ENCODE measurements at regions not wholly inside any gene's neighbourhood (a gene's known extent, or its start where the extent isn't known, plus 50 kb on each side); places are given as distances from the start of the nearest gene placed in this dataset.
"Not testable (repeated sequence)": the region's sequence is repeated elsewhere in the genome, so short reads cannot be mapped to it uniquely, and the experiment has no call there.

DNA sequence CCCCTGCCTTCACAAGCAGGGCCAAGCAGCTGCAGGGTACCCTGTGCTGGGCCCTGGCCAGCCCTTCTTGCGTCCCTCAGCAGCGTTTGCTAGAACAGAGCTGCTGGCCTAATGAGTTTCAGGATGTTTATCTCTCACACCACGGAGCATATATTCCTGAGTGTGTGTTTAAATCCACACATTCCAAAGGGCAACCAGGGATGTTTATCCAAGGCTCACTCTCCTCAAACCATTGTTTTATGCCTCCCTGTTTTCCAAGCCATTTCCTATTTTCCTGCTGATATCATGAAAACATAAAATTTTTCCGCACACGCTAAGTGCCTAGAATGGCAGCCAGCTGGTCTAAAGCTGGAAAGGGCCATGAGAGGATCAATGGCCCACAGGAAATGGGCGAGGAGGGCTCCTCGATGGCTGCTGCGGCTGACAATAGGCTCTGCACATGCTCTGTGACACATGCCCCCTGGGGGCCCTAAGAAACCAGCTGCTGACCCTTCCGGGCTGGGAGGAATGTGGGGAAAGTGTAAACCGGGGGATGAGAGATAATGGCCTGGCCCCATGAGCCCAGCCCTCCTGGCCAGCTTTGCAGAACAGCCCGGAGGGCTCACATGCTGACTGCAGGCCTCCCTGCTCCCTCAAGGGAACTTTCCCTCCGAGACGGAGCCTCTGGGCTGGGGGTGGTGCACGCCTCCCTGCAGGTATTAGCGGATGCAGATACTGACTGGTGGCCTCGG, 194.0 kb downstream of the NDUFA10 start:
- H3K27me3 Mint-ChIP-seq (ENCODE audit: insufficient read depth, low read depth), result peaks cover 9% of the 10 kb centered on the region
- Histone ChIP-seq H3K4me1 (peaks cover 11% of the 10 kb centered on the region), H3K9ac (no peak overlapping the region)

DNA sequence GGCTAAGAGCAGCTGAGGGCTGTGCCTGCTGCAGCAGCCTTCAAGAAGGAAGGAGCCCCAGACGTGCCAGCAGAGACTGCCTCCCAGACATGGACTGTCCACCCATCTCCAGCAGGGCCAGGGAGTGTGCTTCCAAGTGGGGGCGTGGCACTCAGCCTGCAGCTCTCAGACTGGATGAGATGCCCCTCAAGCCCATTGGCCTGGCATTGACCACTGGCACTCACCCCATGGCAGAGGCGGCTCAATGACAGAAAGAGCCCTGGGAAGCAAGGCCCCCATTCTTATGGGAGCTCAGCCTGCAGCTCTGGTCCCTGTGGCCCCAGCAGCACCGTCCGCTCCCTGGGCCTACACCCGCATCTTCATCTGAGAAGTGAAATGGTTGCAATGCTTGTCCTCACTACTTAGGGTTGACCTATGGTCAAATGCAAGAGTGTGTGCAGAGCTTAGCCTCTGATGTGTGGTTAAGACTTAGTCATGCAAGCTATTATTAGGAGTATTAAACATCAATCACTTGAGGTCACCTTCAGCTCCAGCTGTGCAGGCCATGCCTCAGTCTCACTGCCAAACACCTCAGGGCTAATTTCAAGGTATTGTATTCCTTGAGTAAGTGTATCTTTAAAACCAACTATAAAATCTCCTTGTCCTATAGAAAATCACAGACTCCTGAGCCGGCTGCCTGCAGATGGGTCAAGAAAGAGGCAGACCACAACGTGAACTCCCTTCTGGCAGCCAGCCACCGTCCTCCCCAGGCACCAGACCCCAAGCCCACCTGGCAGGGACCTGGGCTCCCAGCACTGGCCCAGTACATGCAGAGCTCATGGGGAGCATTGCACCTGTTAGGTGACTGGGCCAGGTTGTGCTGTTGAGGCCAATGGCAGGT, 194.8 kb downstream of the NDUFA10 start:
- Mint-ChIP-seq H3K27me3 (ENCODE audit: insufficient read depth, low read depth) (peaks cover 9% of the 10 kb centered on the region), H3K27ac (no peak overlapping the region)
- no peak for DNase-seq (ENCODE audit: low spot score)

More for the DNA sequence above, 194.0 kb downstream of the NDUFA10 start:
- Histone ChIP-seq H3K27me3 (no peaks in the 10 kb centered on the region), H3K4me3 (no peak overlapping the region), H2AFZ (replicated peaks) (peak overlapping the region; percentile 57), H3K4me2 (peak overlapping the region; percentile 22), H3K79me2 (ENCODE audit: low read depth) (no peaks in the 10 kb centered on the region), H4K20me1 (ENCODE audit: low read depth) (no peaks in the 10 kb centered on the region), H3K27ac (no peak overlapping the region), H3K9me3 (ENCODE audit: low read depth) (no peaks in the 10 kb centered on the region), H3K36me3 (no peaks in the 10 kb centered on the region), H3F3A (ENCODE audit: low read depth) (peaks cover 6% of the 10 kb centered on the region)
- Mint-ChIP-seq H3K9me3 (peaks cover 4% of the 10 kb centered on the region), H3K4me3 (no peak overlapping the region), H3K36me3 (no peaks in the 10 kb centered on the region), H3K4me1 (peaks cover 21% of the 10 kb centered on the region), H3K27ac (no peak overlapping the region)
- DNase-seq (ENCODE audit: low spot score), result peak; percentile 68
- no peak for TF ChIP-seq EZH2phosphoT487 (IDR thresholded peaks at IDR 0.05)
- TF ChIP-seq, protein P1, sequence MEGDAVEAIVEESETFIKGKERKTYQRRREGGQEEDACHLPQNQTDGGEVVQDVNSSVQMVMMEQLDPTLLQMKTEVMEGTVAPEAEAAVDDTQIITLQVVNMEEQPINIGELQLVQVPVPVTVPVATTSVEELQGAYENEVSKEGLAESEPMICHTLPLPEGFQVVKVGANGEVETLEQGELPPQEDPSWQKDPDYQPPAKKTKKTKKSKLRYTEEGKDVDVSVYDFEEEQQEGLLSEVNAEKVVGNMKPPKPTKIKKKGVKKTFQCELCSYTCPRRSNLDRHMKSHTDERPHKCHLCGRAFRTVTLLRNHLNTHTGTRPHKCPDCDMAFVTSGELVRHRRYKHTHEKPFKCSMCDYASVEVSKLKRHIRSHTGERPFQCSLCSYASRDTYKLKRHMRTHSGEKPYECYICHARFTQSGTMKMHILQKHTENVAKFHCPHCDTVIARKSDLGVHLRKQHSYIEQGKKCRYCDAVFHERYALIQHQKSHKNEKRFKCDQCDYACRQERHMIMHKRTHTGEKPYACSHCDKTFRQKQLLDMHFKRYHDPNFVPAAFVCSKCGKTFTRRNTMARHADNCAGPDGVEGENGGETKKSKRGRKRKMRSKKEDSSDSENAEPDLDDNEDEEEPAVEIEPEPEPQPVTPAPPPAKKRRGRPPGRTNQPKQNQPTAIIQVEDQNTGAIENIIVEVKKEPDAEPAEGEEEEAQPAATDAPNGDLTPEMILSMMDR (IDR thresholded peaks at IDR 0.05), result no peak
- no peak for TF ChIP-seq EZH2 (IDR thresholded peaks at IDR 0.05)

DNA sequence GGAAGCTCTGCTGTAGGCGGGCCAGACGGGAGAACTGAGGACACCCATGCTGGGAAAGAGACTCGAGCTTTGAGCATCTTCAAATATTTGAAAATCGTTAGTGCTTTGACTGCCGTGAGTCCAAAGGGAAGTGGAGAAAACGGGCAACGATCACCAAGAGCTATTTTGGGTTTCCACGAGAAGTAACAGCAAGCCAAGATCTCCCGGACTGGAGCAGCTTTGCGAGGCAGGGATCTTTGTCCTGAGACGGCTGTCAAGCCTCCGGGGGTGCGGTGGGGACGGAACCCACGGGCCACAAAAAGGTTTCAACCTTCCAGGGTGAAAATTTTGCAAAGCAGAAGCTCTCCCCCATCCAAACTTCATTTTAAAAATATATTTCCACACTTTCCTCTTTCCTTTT, 195.8 kb downstream of the NDUFA10 start:
- H3K27ac ChIP-seq, result no peak overlapping the region

More for the DNA sequence above, 194.8 kb downstream of the NDUFA10 start:
- H3K36me3 Mint-ChIP-seq, result no peaks in the 10 kb centered on the region
- no peak overlapping the region for H3K4me3 ChIP-seq
- H3K27ac ChIP-seq, result no peak overlapping the region
- TF ChIP-seq EZH2phosphoT487 (IDR thresholded peaks at IDR 0.05) (no peak), EZH2 (IDR thresholded peaks at IDR 0.05) (no peak)
- TF ChIP-seq, protein P1 (IDR thresholded peaks at IDR 0.05), result no peak
- H3K27me3 ChIP-seq, result no peaks in the 10 kb centered on the region
- H4K20me1 ChIP-seq (ENCODE audit: low read depth), result no peaks in the 10 kb centered on the region
- peaks cover 6% of the 10 kb centered on the region for H3F3A ChIP-seq (ENCODE audit: low read depth)
- H3K36me3 ChIP-seq, result no peaks in the 10 kb centered on the region
- no peak overlapping the region for H2AFZ ChIP-seq (replicated peaks)
- no peak overlapping the region for H3K9ac ChIP-seq
- H3K4me1 ChIP-seq, result peaks cover 11% of the 10 kb centered on the region
- H3K4me3 Mint-ChIP-seq, result no peak overlapping the region
- no peak overlapping the region for H3K4me2 ChIP-seq
- H3K9me3 ChIP-seq (ENCODE audit: low read depth), result no peaks in the 10 kb centered on the region
- peaks cover 4% of the 10 kb centered on the region for H3K9me3 Mint-ChIP-seq
- peaks cover 21% of the 10 kb centered on the region for H3K4me1 Mint-ChIP-seq
- no peaks in the 10 kb centered on the region for H3K79me2 ChIP-seq (ENCODE audit: low read depth)

DNA sequence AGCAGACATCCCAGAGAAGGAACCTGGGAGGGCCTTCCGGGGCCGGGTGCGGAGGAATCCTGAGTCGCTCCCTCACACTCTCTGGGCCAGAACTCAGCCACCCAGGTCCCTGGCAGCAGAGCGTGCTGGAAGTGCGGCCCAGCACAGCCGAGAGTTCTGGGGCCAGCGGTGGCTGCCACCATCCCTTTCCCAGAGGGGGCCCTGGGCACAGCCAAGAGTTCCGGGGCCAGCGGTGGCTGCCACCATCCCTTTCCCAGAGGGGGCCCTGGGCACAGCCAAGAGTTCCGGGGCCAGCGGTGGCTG, 196.2 kb downstream of the NDUFA10 start:
- H3K4me3 ChIP-seq; H3K27me3 Mint-ChIP-seq (ENCODE audit: insufficient read depth, low read depth); DNase-seq (ENCODE audit: low spot score); H2AFZ ChIP-seq (replicated peaks); H3K27me3 ChIP-seq; H3K4me3 Mint-ChIP-seq; H3K27ac Mint-ChIP-seq; H3K27ac ChIP-seq; H3K79me2 ChIP-seq (ENCODE audit: low read depth); H3F3A ChIP-seq (ENCODE audit: low read depth); H3K9me3 Mint-ChIP-seq; H3K9me3 ChIP-seq (ENCODE audit: low read depth); H3K36me3 Mint-ChIP-seq; H4K20me1 ChIP-seq (ENCODE audit: low read depth); H3K4me2 ChIP-seq; H3K9ac ChIP-seq; H3K36me3 ChIP-seq: not testable (repeated sequence)
- peaks cover 26% of the 10 kb centered on the region for H3K4me1 Mint-ChIP-seq
- H3K4me1 ChIP-seq, result peaks cover 15% of the 10 kb centered on the region

More for the DNA sequence above, 195.8 kb downstream of the NDUFA10 start:
- H3F3A ChIP-seq (ENCODE audit: low read depth), result peaks cover 6% of the 10 kb centered on the region
- peaks cover 9% of the 10 kb centered on the region for H3K27me3 Mint-ChIP-seq (ENCODE audit: insufficient read depth, low read depth)
- H3K4me3 ChIP-seq, result no peak overlapping the region
- no peaks in the 10 kb centered on the region for H3K36me3 ChIP-seq
- H3K27me3 ChIP-seq, result no peaks in the 10 kb centered on the region
- H3K36me3 Mint-ChIP-seq, result no peaks in the 10 kb centered on the region
- no peak overlapping the region for H2AFZ ChIP-seq (replicated peaks)
- H3K27ac Mint-ChIP-seq, result no peak overlapping the region
- H3K9ac ChIP-seq, result no peak overlapping the region
- peaks cover 4% of the 10 kb centered on the region for H3K9me3 Mint-ChIP-seq
- peaks cover 25% of the 10 kb centered on the region for H3K4me1 Mint-ChIP-seq
- DNase-seq (ENCODE audit: low spot score), result no peak
- TF ChIP-seq EZH2phosphoT487 (IDR thresholded peaks at IDR 0.05) (no peak), EZH2 (IDR thresholded peaks at IDR 0.05) (no peak)
- TF ChIP-seq, protein P1 (IDR thresholded peaks at IDR 0.05), result no peak
- H3K9me3 ChIP-seq (ENCODE audit: low read depth), result no peaks in the 10 kb centered on the region
- no peaks in the 10 kb centered on the region for H4K20me1 ChIP-seq (ENCODE audit: low read depth)
- no peak overlapping the region for H3K4me3 Mint-ChIP-seq
- peaks cover 14% of the 10 kb centered on the region for H3K4me1 ChIP-seq
- H3K79me2 ChIP-seq (ENCODE audit: low read depth), result no peaks in the 10 kb centered on the region
- H3K4me2 ChIP-seq, result no peak overlapping the region

Data from neural progenitor cell (in vitro differentiated cells).